MM.1S (cell line): ENCODE measurements at regions not wholly inside any gene's neighbourhood (a gene's known extent, or its start where the extent isn't known, plus 50 kb on each side); places are given as distances from the start of the nearest gene placed in this dataset.

Source experiments
- DNase-seq: peaks from one replicate; pipeline ENCODE4 v3.0.0-alpha.2; 2015
- H2AFZ ChIP-seq: fragments of 300-600 bp; sonication (generic); 2 replicates; pipeline ENCODE4 v1.6.0; 2016; ENCODE audit warnings: antibody characterized with exemption, low read length
- H3F3A ChIP-seq: fragments of 300-600 bp; sonication (generic); 2 replicates; pipeline ENCODE4 v1.6.1; 2016; ENCODE audit warnings: mild to moderate bottlenecking, antibody characterized with exemption, low read length, moderate library complexity, mixed read lengths; ENCODE audit not compliant: insufficient read depth
- H3K27ac ChIP-seq: fragments of 300-600 bp; sonication (generic); 2 replicates; pipeline ENCODE4 v1.5.1; 2016; ENCODE audit warnings: mild to moderate bottlenecking, low read length
- H3K27me3 ChIP-seq: fragments of 300-600 bp; sonication (generic); replicated peaks from 2 replicates; pipeline ENCODE4 v1.6.0; 2016; ENCODE audit warnings: low read length; ENCODE audit not compliant: insufficient read depth
- H3K36me3 ChIP-seq: fragments of 300-600 bp; sonication (generic); replicated peaks from 2 replicates; pipeline ENCODE4 v1.6.1; 2016; ENCODE audit warnings: mild to moderate bottlenecking, low read length, mixed read lengths; ENCODE audit not compliant: insufficient read depth
- H3K4me1 ChIP-seq: fragments of 300-600 bp; sonication (generic); 2 replicates; pipeline ENCODE4 v1.6.1; 2016; ENCODE audit warnings: low read length, mixed read lengths
- H3K4me2 ChIP-seq: fragments of 300-600 bp; sonication (generic); 2 replicates; pipeline ENCODE4 v1.6.0; 2016; ENCODE audit warnings: low read depth, low read length
- H3K4me3 ChIP-seq: fragments of 300-600 bp; sonication (generic); 2 replicates; pipeline ENCODE4 v1.5.1; 2016; ENCODE audit warnings: low read length, mixed read lengths
- H3K79me2 ChIP-seq: fragments of 300-600 bp; sonication (generic); 2 replicates; pipeline ENCODE4 v1.6.1; 2016; ENCODE audit warnings: mixed run types, low read length, mixed read lengths
- H3K9ac ChIP-seq: fragments of 300-600 bp; sonication (generic); 2 replicates; pipeline ENCODE4 v1.6.1; 2016; ENCODE audit warnings: low read length, mixed read lengths
- H3K9me2 ChIP-seq: fragments of 300-600 bp; sonication (generic); replicated peaks from 2 replicates; pipeline ENCODE4 v1.6.1; 2016; ENCODE audit warnings: mild to moderate bottlenecking, low read length, mixed read lengths; ENCODE audit not compliant: insufficient read depth
- H3K9me3 ChIP-seq: fragments of 300-600 bp; sonication (generic); replicated peaks from 2 replicates; pipeline ENCODE4 v1.6.1; 2016; ENCODE audit warnings: mild to moderate bottlenecking, low read length, mixed read lengths; ENCODE audit not compliant: insufficient read depth
- H4K20me1 ChIP-seq: fragments of 300-600 bp; sonication (generic); 2 replicates; pipeline ENCODE4 v1.6.1; 2016; ENCODE audit warnings: mild to moderate bottlenecking, low read length, moderate library complexity, mixed read lengths; ENCODE audit not compliant: insufficient read depth
- CTCF ChIP-seq: fragments of 300-600 bp; sonication (generic); IDR thresholded peaks from 2 replicates; pipeline ENCODE4 v1.5.1; 2016; ENCODE audit warnings: antibody characterized with exemption, low read length, mixed read lengths
- EZH2 ChIP-seq: fragments of 300-600 bp; sonication (generic); optimal IDR thresholded peaks from 2 replicates; pipeline ENCODE3; 2017; ENCODE audit warnings: low read depth, mild to moderate bottlenecking, antibody characterized with exemption, low read length, mixed read lengths
- EZH2phosphoT487 ChIP-seq: fragments of 300-600 bp; sonication (generic); IDR thresholded peaks from 2 replicates; pipeline ENCODE4 v1.6.1; 2018; ENCODE audit warnings: antibody characterized with exemption, low read length

- Histone ChIP-seq H2AFZ (no peak overlapping the region), H3K27me3 (no peaks in the 10 kb centered on the region), H3K9ac (no peak overlapping the region)
These were observed 152.8 kb upstream of the DPT start for GRCh38 chr1:168881656-168882260.

GRCh38 chr1:168887381-168887780 is 158.4 kb upstream of the DPT start:
- DNase-seq: no peak
- Histone ChIP-seq H3K9ac (no peak overlapping the region), H3F3A (no peaks in the 10 kb centered on the region), H2AFZ (no peak overlapping the region), H3K4me1 (no peaks in the 10 kb centered on the region), H3K4me2 (no peak overlapping the region), H3K27me3 (no peaks in the 10 kb centered on the region), H3K9me2 (no peaks in the 10 kb centered on the region), H3K79me2 (no peaks in the 10 kb centered on the region), H3K9me3 (no peaks in the 10 kb centered on the region), H3K4me3 (no peak overlapping the region), H3K36me3 (no peaks in the 10 kb centered on the region), H4K20me1 (no peaks in the 10 kb centered on the region), H3K27ac (no peak overlapping the region)
- TF ChIP-seq CTCF: no peak
- TF ChIP-seq EZH2phosphoT487: no peak
- TF ChIP-seq EZH2: no peak

More at GRCh38 chr1:168881656-168882260, 152.8 kb upstream of the DPT start:
- H3K9me3 ChIP-seq: no peaks in the 10 kb centered on the region
- no peak for TF ChIP-seq CTCF
- no peak for TF ChIP-seq EZH2phosphoT487
- no peak for TF ChIP-seq EZH2
- no peak for DNase-seq
- no peaks in the 10 kb centered on the region for H4K20me1 ChIP-seq
- H3K36me3 ChIP-seq: no peaks in the 10 kb centered on the region
- H3F3A ChIP-seq: no peaks in the 10 kb centered on the region
- no peaks in the 10 kb centered on the region for H3K4me1 ChIP-seq
- H3K4me2 ChIP-seq: no peak overlapping the region
- no peaks in the 10 kb centered on the region for H3K79me2 ChIP-seq
- no peaks in the 10 kb centered on the region for H3K9me2 ChIP-seq
- no peak overlapping the region for H3K4me3 ChIP-seq
- no peak overlapping the region for H3K27ac ChIP-seq

GRCh38 chr1:168888418-168888817 is 159.4 kb upstream of the DPT start:
- H3K4me1 ChIP-seq: no peaks in the 10 kb centered on the region
- no peak overlapping the region for H2AFZ ChIP-seq
- no peaks in the 10 kb centered on the region for H3K9me2 ChIP-seq
- H3K9me3 ChIP-seq: no peaks in the 10 kb centered on the region
- no peaks in the 10 kb centered on the region for H3K79me2 ChIP-seq
- no peak overlapping the region for H3K9ac ChIP-seq
- DNase-seq: no peak
- TF ChIP-seq CTCF (no peak), EZH2phosphoT487 (no peak), EZH2 (no peak)
- H3K4me2 ChIP-seq: no peak overlapping the region
- no peaks in the 10 kb centered on the region for H3K36me3 ChIP-seq
- H3K27me3 ChIP-seq: no peaks in the 10 kb centered on the region
- H3K27ac ChIP-seq: no peak overlapping the region
- no peaks in the 10 kb centered on the region for H4K20me1 ChIP-seq
- H3F3A ChIP-seq: no peaks in the 10 kb centered on the region
- no peak overlapping the region for H3K4me3 ChIP-seq
